H9 (cell line): ENCODE measurements at regions not wholly inside any gene's neighbourhood (a gene's known extent, or its start where the extent isn't known, plus 50 kb on each side); places are given as distances from the start of the nearest gene placed in this dataset.

Experiments
- DNase-seq: peaks from one replicate; pipeline ENCODE4 v3.0.0-alpha.2; 2017
- H2AFZ ChIP-seq: one replicate; pipeline ENCODE4 v1.6.1; 2013; ENCODE audit warnings: mild to moderate bottlenecking, low read length, control low read depth, moderate library complexity
- H2AK5ac ChIP-seq: 2 replicates; pipeline ENCODE4 v1.6.1; 2013; ENCODE audit warnings: low read length, control low read depth, mixed read lengths; ENCODE audit not compliant: insufficient read length
- H2BK120ac ChIP-seq: one replicate; pipeline ENCODE4 v1.6.1; 2013; ENCODE audit warnings: low read depth, mild to moderate bottlenecking, low read length, control low read depth, inconsistent platforms; ENCODE audit not compliant: poor library complexity, severe bottlenecking
- H2BK12ac ChIP-seq: 2 replicates; pipeline ENCODE4 v1.6.1; 2013; ENCODE audit warnings: low read length, control low read depth, mixed read lengths, low read depth; ENCODE audit not compliant: insufficient read length
- H2BK15ac ChIP-seq: 2 replicates; pipeline ENCODE4 v1.6.1; 2013; ENCODE audit warnings: low read depth, low read length, control low read depth
- H2BK20ac ChIP-seq: one replicate; pipeline ENCODE4 v1.6.1; 2013; ENCODE audit warnings: low read depth, mild to moderate bottlenecking, low read length, control low read depth, inconsistent platforms; ENCODE audit not compliant: poor library complexity, severe bottlenecking
- H2BK5ac ChIP-seq: 2 replicates; pipeline ENCODE4 v1.6.1; 2013; ENCODE audit warnings: low read length, control low read depth, mixed read lengths; ENCODE audit not compliant: insufficient read length
- H3K14ac ChIP-seq: 2 replicates; pipeline ENCODE4 v1.6.1; 2013; ENCODE audit warnings: low read length, control low read depth; ENCODE audit not compliant: insufficient read depth
- H3K18ac ChIP-seq: 2 replicates; pipeline ENCODE4 v1.6.1; 2013; ENCODE audit warnings: low read depth, mild to moderate bottlenecking, mixed read lengths, low read length, control low read depth; ENCODE audit not compliant: insufficient read length
- H3K23ac ChIP-seq: 2 replicates; pipeline ENCODE4 v1.6.1; 2013; ENCODE audit warnings: low read length, control low read depth, mixed read lengths, low read depth; ENCODE audit not compliant: insufficient read length
- H3K23me2 ChIP-seq: 2 replicates; pipeline ENCODE4 v1.6.1; 2013; ENCODE audit warnings: low read depth, mild to moderate bottlenecking, mixed read lengths, low read length, control low read depth; ENCODE audit not compliant: insufficient read length, poor library complexity, severe bottlenecking
- H3K27ac ChIP-seq: 2 replicates; pipeline ENCODE4 v1.5.1; 2013; ENCODE audit warnings: low read length, control low read depth, mixed read lengths, low read depth; ENCODE audit not compliant: insufficient read length
- H3K27me3 ChIP-seq: 2 replicates; pipeline ENCODE4 v1.6.1; 2013; ENCODE audit warnings: low read length, control low read depth, inconsistent platforms; ENCODE audit not compliant: insufficient read depth
- H3K4ac ChIP-seq: 2 replicates; pipeline ENCODE4 v1.6.1; 2013; ENCODE audit warnings: low read depth, mild to moderate bottlenecking, control low read depth, inconsistent platforms, low read length, moderate library complexity
- H3K4me1 ChIP-seq: 2 replicates; pipeline ENCODE4 v1.6.1; 2013; ENCODE audit warnings: low read length, control low read depth, inconsistent platforms; ENCODE audit not compliant: insufficient read depth
- H3K4me2 ChIP-seq: 2 replicates; pipeline ENCODE4 v1.6.1; 2013; ENCODE audit warnings: low read length, control low read depth, mixed read lengths; ENCODE audit not compliant: insufficient read length, insufficient read depth
- H3K56ac ChIP-seq: 2 replicates; pipeline ENCODE4 v1.6.1; 2013; ENCODE audit warnings: low read depth, mild to moderate bottlenecking, mixed read lengths, low read length, control low read depth; ENCODE audit not compliant: insufficient read length
- H3K79me1 ChIP-seq: 2 replicates; pipeline ENCODE4 v1.6.1; 2013; ENCODE audit warnings: low read depth, mild to moderate bottlenecking, moderate library complexity, low read length, control low read depth, inconsistent platforms; ENCODE audit not compliant: insufficient read depth, poor library complexity, severe bottlenecking
- H3K79me2 ChIP-seq: 2 replicates; pipeline ENCODE4 v1.6.1; 2013; ENCODE audit warnings: low read length, control low read depth, inconsistent platforms; ENCODE audit not compliant: insufficient read depth
- H3K9ac ChIP-seq: 2 replicates; pipeline ENCODE4 v1.6.1; 2013; ENCODE audit warnings: low read length, control low read depth, mixed read lengths; ENCODE audit not compliant: insufficient read length; ENCODE audit errors: extremely low read depth
- H3K9me3 ChIP-seq: one replicate; pipeline ENCODE4 v1.6.1; 2013; ENCODE audit warnings: low read depth, low read length, inconsistent platforms; ENCODE audit not compliant: control insufficient read depth
- H3T11ph ChIP-seq: one replicate; pipeline ENCODE4 v1.6.1; 2013; ENCODE audit warnings: mild to moderate bottlenecking, low read length, control low read depth, inconsistent platforms
- H4K20me1 ChIP-seq: one replicate; pipeline ENCODE4 v1.6.1; 2013; ENCODE audit not compliant: control insufficient read depth, insufficient read length, insufficient read depth
- H4K5ac ChIP-seq: 2 replicates; pipeline ENCODE4 v1.6.1; 2013; ENCODE audit warnings: low read depth, mild to moderate bottlenecking, mixed read lengths, low read length, control low read depth; ENCODE audit not compliant: insufficient read length
- H4K8ac ChIP-seq: replicated peaks from 2 replicates; pipeline ENCODE4 v1.6.1; 2013; ENCODE audit warnings: low read length, control low read depth, mixed read lengths, low read depth; ENCODE audit not compliant: insufficient read length
- H4K91ac ChIP-seq: 2 replicates; pipeline ENCODE4 v1.6.1; 2013; ENCODE audit warnings: low read depth, mild to moderate bottlenecking, moderate library complexity, mixed read lengths, low read length, control low read depth; ENCODE audit not compliant: insufficient read length
- H3K27ac Mint-ChIP-seq, 3 experiments: 2 replicates in 2 of 3; 3 replicates in 1 of 3; pipeline ENCODE4 v1.8.0; 2020 to 2021; ENCODE audit warnings: mixed read lengths in 3 of 3, mild to moderate bottlenecking in 1 of 3, moderate library complexity in 1 of 3
- H3K27me3 Mint-ChIP-seq: 2 replicates; pipeline ENCODE4 v1.8.0; 2021; ENCODE audit warnings: low read depth, mild to moderate bottlenecking, moderate library complexity, mixed read lengths
- H3K36me3 Mint-ChIP-seq, 3 experiments: 2 replicates in 2 of 3; 3 replicates in 1 of 3; pipeline ENCODE4 v1.8.0; 2020 to 2021; ENCODE audit warnings: low read depth in 3 of 3, mixed read lengths in 3 of 3; ENCODE audit not compliant: insufficient read depth in 1 of 3
- H3K4me1 Mint-ChIP-seq, 2 experiments: 2 replicates each; pipeline ENCODE4 v1.8.0; 2020; ENCODE audit warnings: mixed read lengths in 2 of 2
- H3K4me3 Mint-ChIP-seq, 2 experiments: 2 replicates in 1 of 2; 3 replicates in 1 of 2; pipeline ENCODE4 v1.8.0; 2020 to 2021; ENCODE audit warnings: mild to moderate bottlenecking in 2 of 2, mixed read lengths in 2 of 2, moderate library complexity in 1 of 2
- H3K9me3 Mint-ChIP-seq, 2 experiments: 2 replicates in 1 of 2; 3 replicates in 1 of 2; pipeline ENCODE4 v1.8.0; 2020; ENCODE audit warnings: mild to moderate bottlenecking in 2 of 2, mixed read lengths in 2 of 2, moderate library complexity in 1 of 2
- whole genome bisulfite sequencing: extraction: QIAGEN DNeasy Blood & Tissue Kit; methylation state at CpG from one replicate; pipeline ENCODE4 v1.1.7; 2013; ENCODE audit warnings: missing lambda C conversion rate, low lambda C conversion rate, mixed read lengths; ENCODE audit not compliant: insufficient read length; ENCODE audit errors: extremely low coverage; 5-methylcytosine and 5-hydroxymethylcytosine counted together
- TF ChIP-seq, protein P1 (sequence below): fragments of 200-600 bp; sonication (generic); conservative IDR thresholded peaks from 3 replicates; pipeline ENCODE4 v1.8.0; 2021; ENCODE audit warnings: antibody characterized with exemption, mild to moderate bottlenecking

DNA sequence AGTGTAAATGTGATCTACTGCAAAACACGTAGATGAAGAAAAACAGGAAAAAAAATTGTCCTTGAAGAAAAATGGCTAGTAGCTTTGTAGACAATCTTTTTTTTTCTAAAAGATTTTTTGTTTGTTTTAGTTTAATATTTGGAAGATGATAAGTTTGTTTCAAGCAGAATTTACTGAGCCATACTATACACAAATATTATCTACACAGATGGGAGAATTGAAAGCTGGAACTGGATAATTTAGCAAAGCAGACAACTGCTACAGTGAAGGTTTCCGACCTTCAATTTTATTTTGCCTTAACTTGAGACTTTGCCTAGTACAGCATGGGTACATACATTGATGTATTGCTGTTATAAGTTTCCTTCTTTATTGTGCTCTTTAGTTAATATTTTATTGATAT is 313.0 kb upstream of the PDGFD start:
- Histone ChIP-seq H3K79me1 (no peaks in the 10 kb centered on the region), H4K5ac (no peak overlapping the region), H3K9ac (no peak overlapping the region), H4K8ac (no peak overlapping the region), H3K18ac (no peak overlapping the region), H2BK12ac (no peak overlapping the region), H2BK5ac (no peak overlapping the region), H3K14ac (no peak overlapping the region), H3K9me3 (no peaks in the 10 kb centered on the region), H3K27me3 (no peaks in the 10 kb centered on the region), H3K23ac (no peak overlapping the region), H2BK15ac (no peak overlapping the region), H4K20me1 (no peaks in the 10 kb centered on the region), H3K23me2 (no peaks in the 10 kb centered on the region), H2BK20ac (no peak overlapping the region), H2AFZ (no peak overlapping the region), H3K79me2 (no peaks in the 10 kb centered on the region), H3K4ac (no peak overlapping the region), H3K56ac (no peak overlapping the region), H3K4me2 (no peak overlapping the region), H4K91ac (no peak overlapping the region), H3K4me1 (no peaks in the 10 kb centered on the region), H3K27ac (no peak overlapping the region), H3T11ph (no peak overlapping the region), H2AK5ac (no peak overlapping the region), H2BK120ac (no peak overlapping the region)
- no peaks in the 10 kb centered on the region for H3K27me3 Mint-ChIP-seq
- no peak overlapping the region for H3K4me3 Mint-ChIP-seq
- no peak for DNase-seq
- peaks cover under 1 to 11% (median 7%) of the 10 kb centered on the region in 3 experiments; a peak in 6 of 7 replicates for H3K36me3 Mint-ChIP-seq
- no CpG with 5 or more reads among the region's 2 CpGs for WGBS
- TF ChIP-seq, protein P1, sequence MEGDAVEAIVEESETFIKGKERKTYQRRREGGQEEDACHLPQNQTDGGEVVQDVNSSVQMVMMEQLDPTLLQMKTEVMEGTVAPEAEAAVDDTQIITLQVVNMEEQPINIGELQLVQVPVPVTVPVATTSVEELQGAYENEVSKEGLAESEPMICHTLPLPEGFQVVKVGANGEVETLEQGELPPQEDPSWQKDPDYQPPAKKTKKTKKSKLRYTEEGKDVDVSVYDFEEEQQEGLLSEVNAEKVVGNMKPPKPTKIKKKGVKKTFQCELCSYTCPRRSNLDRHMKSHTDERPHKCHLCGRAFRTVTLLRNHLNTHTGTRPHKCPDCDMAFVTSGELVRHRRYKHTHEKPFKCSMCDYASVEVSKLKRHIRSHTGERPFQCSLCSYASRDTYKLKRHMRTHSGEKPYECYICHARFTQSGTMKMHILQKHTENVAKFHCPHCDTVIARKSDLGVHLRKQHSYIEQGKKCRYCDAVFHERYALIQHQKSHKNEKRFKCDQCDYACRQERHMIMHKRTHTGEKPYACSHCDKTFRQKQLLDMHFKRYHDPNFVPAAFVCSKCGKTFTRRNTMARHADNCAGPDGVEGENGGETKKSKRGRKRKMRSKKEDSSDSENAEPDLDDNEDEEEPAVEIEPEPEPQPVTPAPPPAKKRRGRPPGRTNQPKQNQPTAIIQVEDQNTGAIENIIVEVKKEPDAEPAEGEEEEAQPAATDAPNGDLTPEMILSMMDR: no peak
- H3K4me1 Mint-ChIP-seq: no peaks in the 10 kb centered on the region
- no peak overlapping the region for H3K27ac Mint-ChIP-seq
- H3K9me3 Mint-ChIP-seq: peaks cover 5 to 11% of the 10 kb centered on the region in 2 experiments
